Spleen (tissue), 11 donors: ENCODE measurements at regions not wholly inside any gene's neighbourhood (a gene's known extent, or its start where the extent isn't known, plus 50 kb on each side); places are given as distances from the start of the nearest gene placed in this dataset.

Source experiments
- DNase-seq: peaks from one replicate; pipeline ENCODE4 v3.0.0-alpha.2; 2020
- H3K27ac ChIP-seq, 8 donors: fragments of 200-600 bp; sonication (generic) in 7 of 8; 1 replicate in 4 of 8; 2 replicates in 4 of 8; pipeline versions ENCODE4 v1.5.0 to v1.8.0; 2016 to 2021; ENCODE audit warnings: inconsistent platforms in 4 of 8, mild to moderate bottlenecking in 4 of 8, moderate library complexity in 1 of 8
- H3K27me3 ChIP-seq, 7 donors: fragments of 200-600 bp; sonication (generic) in 6 of 7; replicated peaks in 1 of 7; 1 replicate in 4 of 7; 2 replicates in 3 of 7; pipeline versions ENCODE4 v1.5.0 to v1.8.0; 2016 to 2021; ENCODE audit warnings: inconsistent platforms in 3 of 7, mild to moderate bottlenecking in 1 of 7
- H3K36me3 ChIP-seq, 6 donors: fragments of 200-600 bp; sonication (generic) in 5 of 6; 1 replicate in 4 of 6; 2 replicates in 2 of 6; pipeline versions ENCODE4 v1.5.0 to v1.8.0; 2016 to 2021; ENCODE audit warnings: inconsistent platforms in 2 of 6
- H3K4me1 ChIP-seq, 6 donors: fragments of 200-600 bp; sonication (generic) in 5 of 6; 1 replicate in 3 of 6; 2 replicates in 3 of 6; pipeline versions ENCODE4 v1.5.0 to v1.8.0; 2016 to 2021; ENCODE audit warnings: inconsistent platforms in 3 of 6
- H3K4me3 ChIP-seq, 8 donors: fragments of 200-600 bp; sonication (generic) in 7 of 8; 1 replicate in 4 of 8; 2 replicates in 4 of 8; pipeline versions ENCODE4 v1.5.0 to v1.8.0; 2016 to 2021; ENCODE audit warnings: inconsistent platforms in 4 of 8, mild to moderate bottlenecking in 4 of 8, moderate library complexity in 2 of 8
- H3K9me3 ChIP-seq, 8 donors: fragments of 200-600 bp; sonication (generic) in 7 of 8; 1 replicate in 4 of 8; 2 replicates in 4 of 8; pipeline versions ENCODE4 v1.5.0 to v1.8.0; 2016 to 2021; ENCODE audit warnings: inconsistent platforms in 4 of 8
- POLR2A ChIP-seq, 3 donors: fragments of 450-650 bp; IDR thresholded peaks; one replicate each; pipeline ENCODE4 v1.5.1; 2017; ENCODE audit warnings: antibody characterized with exemption in 3 of 3, mild to moderate bottlenecking in 1 of 3
- POLR2AphosphoS5 ChIP-seq, 3 donors: sonication (generic); formaldehyde crosslinking; IDR thresholded peaks; one replicate each; pipeline ENCODE4 v1.5.1; 2017; ENCODE audit warnings: antibody characterized with exemption in 3 of 3
- WGBS, 5 donors: extraction: QIAGEN DNeasy Blood & Tissue Kit in 3 of 5; methylation state at CpG; one replicate each; pipeline versions ENCODE4 v1.1.5 to v1.1.7; 2013 to 2018; 5-methylcytosine and 5-hydroxymethylcytosine counted together
- intact Hi-C: fragments of 100-400 bp; cut with DNase I; formaldehyde crosslinking; loops from one replicate; pipeline ENCODE4 v1.15.0; 2023; ENCODE audit warnings: low total_unique reads
- TF ChIP-seq, protein P1 (sequence below), 11 experiments: fragments of 200-600 bp in 7 of 11; fragments of 450-650 bp in 4 of 11; sonication (generic) in 4 of 11; IDR thresholded peaks in 8 of 11; conservative IDR thresholded peaks in 3 of 11; 1 replicate in 7 of 11; 2 replicates in 4 of 11; pipeline versions ENCODE4 v1.4.0 to v1.8.0; 2016 to 2021; ENCODE audit warnings: antibody characterized with exemption in 11 of 11, inconsistent platforms in 4 of 11, mild to moderate bottlenecking in 1 of 11
- donor health status: healthy with polysubstance abuse.
- donor health status: DM: no; HTN: no; CAD: no; lungs with moderate emphysema.
- donor health status: DM: no; HTN: no; CAD: no.
- donor health status: Bipolar disorder and iron deficiency.
- donor health status: healthy.
- donor health status: DM: no; HTN: no; CAD: no.
- donor health status: DM: yes; HTN: yes; CAD: no.

DNA sequence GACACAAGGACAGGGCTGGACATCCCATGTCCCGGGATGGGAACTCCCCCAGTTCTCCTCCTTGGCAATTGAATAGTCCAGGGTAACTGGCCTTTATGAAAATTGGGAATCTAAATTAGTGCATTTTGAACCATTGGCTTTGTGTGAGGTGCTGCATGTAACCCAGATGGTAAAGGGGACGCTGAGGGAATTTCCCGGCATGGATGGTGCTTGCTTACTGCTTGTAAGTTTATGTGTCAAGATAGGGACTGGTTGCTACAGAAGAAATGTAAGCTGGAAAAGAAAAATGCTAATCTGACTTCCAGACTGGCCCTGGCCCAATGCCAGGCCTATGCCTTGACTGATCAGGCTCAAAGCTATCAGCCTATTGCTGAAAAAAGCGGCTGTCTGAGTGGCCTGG, 1096.7 kb upstream of the DDX18 start:
- no peaks in the 10 kb centered on the region for H3K36me3 ChIP-seq
- TF ChIP-seq, protein P1, sequence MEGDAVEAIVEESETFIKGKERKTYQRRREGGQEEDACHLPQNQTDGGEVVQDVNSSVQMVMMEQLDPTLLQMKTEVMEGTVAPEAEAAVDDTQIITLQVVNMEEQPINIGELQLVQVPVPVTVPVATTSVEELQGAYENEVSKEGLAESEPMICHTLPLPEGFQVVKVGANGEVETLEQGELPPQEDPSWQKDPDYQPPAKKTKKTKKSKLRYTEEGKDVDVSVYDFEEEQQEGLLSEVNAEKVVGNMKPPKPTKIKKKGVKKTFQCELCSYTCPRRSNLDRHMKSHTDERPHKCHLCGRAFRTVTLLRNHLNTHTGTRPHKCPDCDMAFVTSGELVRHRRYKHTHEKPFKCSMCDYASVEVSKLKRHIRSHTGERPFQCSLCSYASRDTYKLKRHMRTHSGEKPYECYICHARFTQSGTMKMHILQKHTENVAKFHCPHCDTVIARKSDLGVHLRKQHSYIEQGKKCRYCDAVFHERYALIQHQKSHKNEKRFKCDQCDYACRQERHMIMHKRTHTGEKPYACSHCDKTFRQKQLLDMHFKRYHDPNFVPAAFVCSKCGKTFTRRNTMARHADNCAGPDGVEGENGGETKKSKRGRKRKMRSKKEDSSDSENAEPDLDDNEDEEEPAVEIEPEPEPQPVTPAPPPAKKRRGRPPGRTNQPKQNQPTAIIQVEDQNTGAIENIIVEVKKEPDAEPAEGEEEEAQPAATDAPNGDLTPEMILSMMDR (IDR thresholded peaks at IDR 0.05 in 8 of 11, conservative IDR thresholded peaks at IDR 0.05 in 3 of 11) = no peak
- TF ChIP-seq POLR2A (IDR thresholded peaks at IDR 0.05) = no peak
- TF ChIP-seq POLR2AphosphoS5 (IDR thresholded peaks at IDR 0.05) = no peak
- no peak overlapping the region for H3K4me3 ChIP-seq
- intact Hi-C loops = no loop called here
- H3K27ac ChIP-seq = no peak overlapping the region
- H3K9me3 ChIP-seq = peaks cover 0 to 8% (median 3%) of the 10 kb centered on the region in 8 donors
- DNase-seq = no peak
- H3K27me3 ChIP-seq = no peaks in the 10 kb centered on the region
- H3K4me1 ChIP-seq = no peaks in the 10 kb centered on the region
- WGBS, 5 donors = 71 to 85% (median 78%) methylated on average over 4 of the region's 4 CpGs

DNA sequence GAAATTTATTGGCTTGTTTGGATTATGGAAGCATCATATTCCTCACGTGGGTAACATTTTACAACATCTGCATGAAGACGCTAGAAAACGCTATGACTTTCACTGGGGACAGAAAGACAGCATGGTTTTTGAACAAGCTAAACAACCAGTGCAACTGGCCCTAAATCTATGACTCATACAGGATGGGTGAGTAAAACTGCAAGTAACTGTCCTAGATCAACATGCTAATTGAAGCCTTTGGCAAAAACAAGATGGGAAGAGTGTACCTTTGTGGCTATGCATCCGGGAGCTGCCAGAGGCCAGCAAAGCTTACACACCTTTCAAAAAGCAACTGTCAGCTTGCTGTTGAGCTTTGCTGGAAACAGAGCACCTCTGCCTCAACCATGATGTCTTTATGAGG, 1096.0 kb upstream of the DDX18 start:
- Histone ChIP-seq H3K4me3 (no peak overlapping the region), H3K9me3 (peaks cover 0 to 11% (median 3%) of the 10 kb centered on the region in 8 donors), H3K4me1 (no peaks in the 10 kb centered on the region), H3K36me3 (no peaks in the 10 kb centered on the region), H3K27ac (no peak overlapping the region), H3K27me3 (no peaks in the 10 kb centered on the region)
- DNase-seq = no peak
- intact Hi-C loops = no loop called here
- 77 to 90% (median 83%) methylated on average over 4 of the region's 4 CpGs for WGBS, 5 donors
- TF ChIP-seq POLR2A (IDR thresholded peaks at IDR 0.05) (no peak), POLR2AphosphoS5 (IDR thresholded peaks at IDR 0.05) (no peak)
- TF ChIP-seq, protein P1 (IDR thresholded peaks at IDR 0.05 in 8 of 11, conservative IDR thresholded peaks at IDR 0.05 in 3 of 11) = no peak

DNA sequence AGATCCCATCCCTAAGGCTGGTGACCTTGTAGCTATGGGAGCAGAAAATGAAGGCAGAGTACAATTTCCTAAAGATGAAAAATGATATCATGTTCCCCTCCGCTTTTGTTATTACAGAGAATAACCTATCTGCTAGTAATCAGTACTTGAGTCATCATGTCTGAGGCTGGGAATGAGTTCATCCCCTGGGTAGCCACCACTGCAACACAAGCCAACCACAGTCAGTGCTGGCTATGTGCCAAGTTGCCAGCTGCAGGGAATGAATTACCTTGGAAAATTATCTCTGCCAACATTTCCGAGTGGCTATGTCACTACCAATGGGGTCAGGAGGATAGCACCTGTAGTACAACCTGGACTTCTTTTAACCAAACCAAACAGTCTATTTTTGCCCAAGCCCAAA, 1094.7 kb upstream of the DDX18 start:
- H3K27ac ChIP-seq = no peak overlapping the region
- 78 to 85% (median 84%) methylated on average over 2 of the region's 2 CpGs for WGBS, 5 donors
- DNase-seq = no peak
- no peak for TF ChIP-seq POLR2A (IDR thresholded peaks at IDR 0.05)
- TF ChIP-seq, protein P1 (IDR thresholded peaks at IDR 0.05 in 8 of 11, conservative IDR thresholded peaks at IDR 0.05 in 3 of 11) = no peak
- TF ChIP-seq POLR2AphosphoS5 (IDR thresholded peaks at IDR 0.05) = no peak
- no peaks in the 10 kb centered on the region for H3K36me3 ChIP-seq
- peaks cover 0 to 11% (median 3%) of the 10 kb centered on the region in 8 donors for H3K9me3 ChIP-seq
- intact Hi-C loops = no loop called here
- H3K4me1 ChIP-seq = no peaks in the 10 kb centered on the region
- H3K4me3 ChIP-seq = no peak overlapping the region
- no peaks in the 10 kb centered on the region for H3K27me3 ChIP-seq

DNA sequence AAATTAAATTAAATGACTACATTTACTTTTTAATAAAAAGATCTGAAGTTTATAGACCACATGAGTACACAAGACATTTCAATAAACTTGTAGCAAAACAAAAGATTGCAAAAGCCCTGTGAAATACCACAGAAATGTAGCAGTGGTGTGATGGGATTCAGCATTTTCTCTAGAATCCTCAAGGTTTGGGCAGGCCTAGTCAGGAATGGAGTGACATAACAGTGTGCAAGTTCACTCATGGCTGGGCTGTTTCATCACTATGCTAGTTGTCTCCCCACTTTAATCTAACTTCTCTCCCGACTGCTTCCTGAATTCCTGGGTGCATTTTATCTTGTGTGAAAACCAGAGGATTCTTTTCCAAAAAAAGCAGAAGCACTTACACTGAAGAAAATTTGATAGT, 1089.9 kb upstream of the DDX18 start:
- TF ChIP-seq, protein P1 (IDR thresholded peaks at IDR 0.05 in 8 of 11, conservative IDR thresholded peaks at IDR 0.05 in 3 of 11) = no peak
- TF ChIP-seq POLR2A (IDR thresholded peaks at IDR 0.05) = no peak
- TF ChIP-seq POLR2AphosphoS5 (IDR thresholded peaks at IDR 0.05) = no peak
- Histone ChIP-seq H3K36me3 (no peaks in the 10 kb centered on the region), H3K27me3 (no peaks in the 10 kb centered on the region), H3K4me3 (no peak overlapping the region), H3K4me1 (no peaks in the 10 kb centered on the region), H3K27ac (no peak overlapping the region), H3K9me3 (peaks cover 0 to 15% (median 4%) of the 10 kb centered on the region in 8 donors)
- 53 to 71% (median 63%) methylated on average over 1 of the region's 1 CpG for WGBS, 5 donors
- intact Hi-C loops = no loop called here
- no peak for DNase-seq
